Psoas muscle (tissue), 7 donors: ENCODE measurements at regions not wholly inside any gene's neighbourhood (a gene's known extent, or its start where the extent isn't known, plus 50 kb on each side); places are given as distances from the start of the nearest gene placed in this dataset.

ENCODE experiments used
- ATAC-seq, 4 donors: fragments of 200-7000 bp; cut with Tn5 transposase; one replicate each; pipeline ENCODE4 v1.9.1; 2020; ENCODE audit warnings: moderate library complexity in 3 of 4, mild to moderate bottlenecking in 2 of 4
- DNase-seq, 2 donors: peaks; one replicate each; pipeline ENCODE4 v3.0.0-alpha.2; 2020
- H3K27ac ChIP-seq: fragments of 200-600 bp; one replicate; pipeline ENCODE4 v1.8.0; 2022
- H3K27me3 ChIP-seq, 3 donors: fragments of 200-600 bp in 1 of 3; one replicate each; pipeline versions ENCODE4 v1.6.1 to v1.8.0; 2013 to 2022; ENCODE audit warnings: low read length in 2 of 3, mild to moderate bottlenecking in 2 of 3, moderate library complexity in 1 of 3; ENCODE audit not compliant: insufficient read depth in 3 of 3
- H3K36me3 ChIP-seq, 2 donors: fragments of 200-600 bp in 1 of 2; one replicate each; pipeline versions ENCODE4 v1.6.1 to v1.8.0; 2013 to 2022; ENCODE audit warnings: low read depth in 1 of 2, mild to moderate bottlenecking in 1 of 2, moderate library complexity in 1 of 2; ENCODE audit not compliant: insufficient read depth in 1 of 2
- H3K4me1 ChIP-seq: fragments of 200-600 bp; one replicate; pipeline ENCODE4 v1.8.0; 2022
- H3K4me3 ChIP-seq: fragments of 200-600 bp; one replicate; pipeline ENCODE4 v1.8.0; 2022; ENCODE audit warnings: mild to moderate bottlenecking
- H3K9me3 ChIP-seq: fragments of 200-600 bp; one replicate; pipeline ENCODE4 v1.8.0; 2022
- WGBS, 3 donors: extraction: QIAGEN DNeasy Blood & Tissue Kit; methylation state at CpG; one replicate each; pipeline versions ENCODE4 v1.1.6 to v1.1.7; 2013; 5-methylcytosine and 5-hydroxymethylcytosine counted together
- intact Hi-C, 2 donors: fragments of 100-400 bp; cut with DNase I; formaldehyde crosslinking; loops; one replicate each; pipeline versions ENCODE4 v1.11.0 to v1.14.2; 2022
- TF ChIP-seq, protein P1 (sequence below): fragments of 200-600 bp; IDR thresholded peaks from one replicate; pipeline ENCODE4 v1.8.0; 2022; ENCODE audit warnings: antibody characterized with exemption
- donor health status: healthy with polysubstance abuse.
- donor health status: DM: no; HTN: no; CAD: no; lungs with moderate emphysema.
- donor health status: Bipolar disorder and iron deficiency.
- donor health status: healthy.
- donor health status: DM: yes; HTN: yes; CAD: no.
- donor health status: DM: no; HTN: no; CAD: no.
- donor health status: DM: yes; HTN: yes; CAD: no.

GRCh38 chr13:103941506-103942140 lies 875.4 kb upstream of the SLC10A2 start:
- intact Hi-C loops, result no loop called here
- WGBS, 3 donors, result 71 to 76% (median 76%) methylated on average over 1 of the region's 1 CpG
- TF ChIP-seq, protein P1, sequence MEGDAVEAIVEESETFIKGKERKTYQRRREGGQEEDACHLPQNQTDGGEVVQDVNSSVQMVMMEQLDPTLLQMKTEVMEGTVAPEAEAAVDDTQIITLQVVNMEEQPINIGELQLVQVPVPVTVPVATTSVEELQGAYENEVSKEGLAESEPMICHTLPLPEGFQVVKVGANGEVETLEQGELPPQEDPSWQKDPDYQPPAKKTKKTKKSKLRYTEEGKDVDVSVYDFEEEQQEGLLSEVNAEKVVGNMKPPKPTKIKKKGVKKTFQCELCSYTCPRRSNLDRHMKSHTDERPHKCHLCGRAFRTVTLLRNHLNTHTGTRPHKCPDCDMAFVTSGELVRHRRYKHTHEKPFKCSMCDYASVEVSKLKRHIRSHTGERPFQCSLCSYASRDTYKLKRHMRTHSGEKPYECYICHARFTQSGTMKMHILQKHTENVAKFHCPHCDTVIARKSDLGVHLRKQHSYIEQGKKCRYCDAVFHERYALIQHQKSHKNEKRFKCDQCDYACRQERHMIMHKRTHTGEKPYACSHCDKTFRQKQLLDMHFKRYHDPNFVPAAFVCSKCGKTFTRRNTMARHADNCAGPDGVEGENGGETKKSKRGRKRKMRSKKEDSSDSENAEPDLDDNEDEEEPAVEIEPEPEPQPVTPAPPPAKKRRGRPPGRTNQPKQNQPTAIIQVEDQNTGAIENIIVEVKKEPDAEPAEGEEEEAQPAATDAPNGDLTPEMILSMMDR, result no peak

GRCh38 chr13:103935117-103935516 lies 868.9 kb upstream of the SLC10A2 start:
- TF ChIP-seq, protein P1, result no peak
- Histone ChIP-seq H3K36me3 (no peaks in the 10 kb centered on the region), H3K9me3 (no peaks in the 10 kb centered on the region), H3K4me1 (peaks cover 5% of the 10 kb centered on the region), H3K27ac (no peak overlapping the region), H3K4me3 (no peak overlapping the region), H3K27me3 (no peaks in the 10 kb centered on the region)
- intact Hi-C loops, result no loop called here
- ATAC-seq (no peak), DNase-seq (no peak)
- 87 to 97% (median 94%) methylated on average over 4 of the region's 4 CpGs for WGBS, 3 donors

More at GRCh38 chr13:103941506-103942140, 875.4 kb upstream of the SLC10A2 start:
- ATAC-seq, result no peak
- Histone ChIP-seq H3K9me3 (no peaks in the 10 kb centered on the region), H3K4me3 (no peak overlapping the region), H3K27ac (no peak overlapping the region), H3K4me1 (no peaks in the 10 kb centered on the region), H3K27me3 (no peaks in the 10 kb centered on the region), H3K36me3 (no peaks in the 10 kb centered on the region)
- DNase-seq, result no peak

GRCh38 chr13:103931885-103932284 lies 865.7 kb upstream of the SLC10A2 start:
- intact Hi-C loops, result no loop called here
- Histone ChIP-seq H3K27me3 (no peaks in the 10 kb centered on the region), H3K27ac (no peak overlapping the region), H3K36me3 (no peaks in the 10 kb centered on the region), H3K4me1 (peaks cover 5% of the 10 kb centered on the region), H3K9me3 (no peaks in the 10 kb centered on the region), H3K4me3 (no peak overlapping the region)
- 85 to 91% (median 85%) methylated on average over 12 of the region's 12 CpGs for WGBS, 3 donors
- no peak for DNase-seq
- no peak for ATAC-seq
- TF ChIP-seq, protein P1, result no peak

GRCh38 chr13:103931331-103931845 lies 865.2 kb upstream of the SLC10A2 start:
- intact Hi-C loops, result no loop called here
- no peak for ATAC-seq
- TF ChIP-seq, protein P1, result no peak
- peaks cover 5% of the 10 kb centered on the region for H3K4me1 ChIP-seq
- H3K4me3 ChIP-seq, result no peak overlapping the region
- no peaks in the 10 kb centered on the region for H3K36me3 ChIP-seq
- no peak for DNase-seq
- no peaks in the 10 kb centered on the region for H3K27me3 ChIP-seq
- no peak overlapping the region for H3K27ac ChIP-seq
- H3K9me3 ChIP-seq, result no peaks in the 10 kb centered on the region
- WGBS, 3 donors, result 42 to 57% (median 49%) methylated on average over 3 of the region's 3 CpGs

DNA sequence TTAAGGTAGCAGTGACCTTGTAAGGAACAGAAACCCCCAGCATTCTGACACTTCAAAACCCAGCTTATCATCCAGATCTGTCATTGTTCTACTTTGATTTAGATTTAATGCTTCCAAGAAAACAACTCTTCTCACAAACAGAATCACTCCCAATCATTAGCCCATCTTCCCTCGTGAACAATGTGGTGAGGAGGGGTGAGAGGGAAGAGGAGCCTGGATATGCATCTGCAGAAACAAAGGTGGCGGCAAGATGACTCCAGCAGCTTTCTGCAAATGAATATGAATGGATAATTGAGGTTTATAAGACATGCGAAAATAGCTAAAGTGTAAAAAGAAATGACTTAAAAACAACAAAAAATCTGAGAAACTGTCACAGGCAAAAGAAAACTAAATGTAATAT lies 859.9 kb upstream of the SLC10A2 start:
- H3K36me3 ChIP-seq, result no peaks in the 10 kb centered on the region
- no peak for ATAC-seq
- H3K9me3 ChIP-seq, result no peaks in the 10 kb centered on the region
- H3K4me1 ChIP-seq, result peaks cover 3% of the 10 kb centered on the region
- intact Hi-C loops, result no loop called here
- H3K27me3 ChIP-seq, result no peaks in the 10 kb centered on the region
- TF ChIP-seq, protein P1, result no peak
- DNase-seq, result no peak
- H3K27ac ChIP-seq, result no peak overlapping the region
- WGBS, 3 donors, result 70 to 74% (median 73%) methylated on average over 3 of the region's 3 CpGs
- H3K4me3 ChIP-seq, result no peak overlapping the region
